Inferior parietal cortex (tissue), 1 donor: ENCODE measurements at regions not wholly inside any gene's neighbourhood (a gene's known extent, or its start where the extent isn't known, plus 50 kb on each side); places are given as distances from the start of the nearest gene placed in this dataset.

Experiments used
- DNase-seq: peaks from one replicate; pipeline ENCODE4 v3.0.0-alpha.2; 2016; ENCODE audit errors: extremely low spot score

DNA sequence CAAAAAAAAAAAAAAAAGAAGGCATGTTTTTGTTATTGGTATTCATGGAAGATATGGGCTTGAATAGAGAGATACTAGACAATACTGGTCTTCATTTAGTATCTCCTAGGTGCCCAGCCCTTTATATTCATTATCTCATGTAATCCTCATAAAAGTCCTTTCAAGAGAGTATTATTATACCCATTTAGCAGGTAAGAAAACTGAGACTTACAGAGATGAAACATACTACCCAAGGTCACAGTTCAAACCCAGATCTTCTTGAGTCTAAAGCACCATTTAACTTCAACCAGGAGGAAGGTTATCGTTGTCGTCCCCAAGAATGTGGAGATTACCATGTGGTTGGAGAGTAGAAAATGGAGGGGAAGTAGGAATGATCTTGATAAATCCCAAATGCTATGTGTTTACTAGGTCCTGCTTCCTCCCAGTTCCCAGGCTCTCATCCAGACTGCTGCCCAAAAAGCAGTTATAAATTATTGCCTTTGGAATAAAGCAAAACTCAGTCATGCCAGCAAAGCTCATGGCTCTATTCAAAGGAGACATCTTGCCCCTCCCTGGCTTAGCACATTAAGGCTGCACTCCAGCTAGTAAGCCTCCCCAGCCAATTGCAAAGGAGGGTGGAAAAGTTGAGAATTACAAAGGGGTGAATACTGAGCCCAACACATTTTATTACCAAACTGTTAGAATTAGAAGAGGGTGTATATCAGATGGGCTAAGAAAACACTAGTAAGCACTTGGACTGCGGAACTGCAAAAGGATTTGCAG, 163.9 kb downstream of the PIK3R1 start:
- DNase-seq = no peak

DNA sequence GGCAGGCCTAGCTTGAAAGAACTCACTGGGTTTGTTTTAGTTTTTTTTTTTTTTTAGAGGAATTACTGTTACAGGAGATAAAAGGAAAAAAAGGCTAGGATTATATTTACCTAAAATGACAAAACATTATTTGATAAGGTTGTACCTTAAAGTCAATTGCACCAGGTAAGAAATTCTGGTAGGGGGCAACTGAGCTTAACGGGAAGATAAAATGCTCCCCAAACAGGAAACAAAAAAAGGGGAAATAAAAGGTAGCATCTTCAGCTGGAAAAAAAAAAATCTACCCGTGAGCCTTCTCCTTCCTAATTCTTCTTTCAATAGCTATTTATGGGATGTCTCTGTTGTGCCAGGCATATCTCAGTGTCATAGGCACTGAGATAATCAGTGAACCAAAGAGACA, 164.5 kb downstream of the PIK3R1 start:
- no peak for DNase-seq

DNA sequence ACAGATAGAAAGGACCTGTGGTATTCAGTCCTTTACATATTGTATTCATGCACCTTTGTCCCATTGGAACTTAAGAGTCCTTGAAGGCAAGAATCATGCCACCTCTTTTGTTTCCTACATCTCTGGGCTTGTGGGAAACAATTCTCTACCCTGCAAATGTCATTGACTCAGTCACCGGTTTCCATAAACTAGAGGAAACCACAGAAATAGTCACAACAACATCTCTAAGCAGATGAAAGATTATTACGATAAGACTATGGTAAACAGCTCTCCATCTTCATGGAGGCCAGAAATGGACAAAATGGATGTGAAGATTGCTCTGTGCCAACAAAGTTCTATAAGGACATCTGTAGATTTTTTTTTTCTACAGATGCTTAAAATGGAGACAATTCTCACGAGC, 165.5 kb downstream of the PIK3R1 start:
- DNase-seq = no peak

DNA sequence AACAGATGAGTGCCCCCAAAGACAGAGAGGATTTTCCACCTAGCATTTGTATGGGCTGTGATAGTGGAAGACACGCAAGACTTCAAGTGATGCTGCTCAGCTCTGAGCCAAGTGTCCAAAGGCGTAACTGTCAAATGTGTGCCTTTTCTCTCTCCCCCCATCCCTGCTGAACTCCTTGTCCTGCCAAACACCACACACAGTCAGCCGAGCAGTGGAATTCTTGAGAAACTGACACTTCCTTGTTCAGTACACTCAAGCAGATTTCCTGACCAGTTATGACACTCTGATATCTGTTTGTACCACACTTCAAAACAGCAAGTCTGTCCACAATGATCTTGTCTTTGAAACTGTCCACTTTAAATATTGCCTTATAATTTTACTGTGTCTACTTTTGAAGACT, 166.4 kb downstream of the PIK3R1 start:
- DNase-seq = no peak

DNA sequence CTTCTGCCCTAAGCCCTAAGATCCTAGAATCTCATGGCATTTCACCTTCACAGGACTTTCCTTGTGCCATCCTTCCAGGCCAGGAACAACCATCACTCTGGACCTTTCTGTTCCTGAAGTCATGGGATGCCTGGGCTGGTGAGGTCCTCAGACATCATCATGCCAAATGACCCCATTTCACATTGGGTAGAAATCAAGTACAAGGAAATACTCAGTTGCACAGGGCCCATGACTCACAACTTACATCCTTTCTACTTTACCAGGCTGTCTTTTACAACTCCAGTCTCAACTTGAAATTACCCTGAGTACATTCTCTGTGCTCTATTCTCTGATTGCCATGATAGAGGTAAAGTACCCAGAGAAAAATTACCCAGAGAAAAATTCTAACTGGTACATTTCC, 167.1 kb downstream of the PIK3R1 start:
- DNase-seq = no peak

DNA sequence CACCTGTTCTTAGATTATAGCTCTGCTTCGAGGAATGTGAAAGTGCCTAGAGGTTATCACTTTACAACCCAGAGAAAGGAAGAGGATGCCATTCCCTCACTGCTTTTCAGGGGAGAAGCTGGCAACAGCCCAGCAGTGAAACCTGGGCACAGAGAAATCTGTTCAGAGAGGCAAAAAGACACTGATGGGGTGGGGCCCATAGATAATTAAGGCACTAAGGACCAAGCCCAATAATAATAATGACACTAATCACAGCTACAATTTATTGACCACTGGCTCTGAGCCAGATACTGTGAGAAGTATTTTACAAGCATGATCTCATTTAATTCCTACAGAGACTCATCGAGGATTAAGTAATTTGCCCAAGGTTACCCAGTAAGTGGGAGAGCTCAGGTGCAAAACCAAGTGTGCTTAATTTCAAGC, 168.3 kb downstream of the PIK3R1 start:
- DNase-seq = no peak

DNA sequence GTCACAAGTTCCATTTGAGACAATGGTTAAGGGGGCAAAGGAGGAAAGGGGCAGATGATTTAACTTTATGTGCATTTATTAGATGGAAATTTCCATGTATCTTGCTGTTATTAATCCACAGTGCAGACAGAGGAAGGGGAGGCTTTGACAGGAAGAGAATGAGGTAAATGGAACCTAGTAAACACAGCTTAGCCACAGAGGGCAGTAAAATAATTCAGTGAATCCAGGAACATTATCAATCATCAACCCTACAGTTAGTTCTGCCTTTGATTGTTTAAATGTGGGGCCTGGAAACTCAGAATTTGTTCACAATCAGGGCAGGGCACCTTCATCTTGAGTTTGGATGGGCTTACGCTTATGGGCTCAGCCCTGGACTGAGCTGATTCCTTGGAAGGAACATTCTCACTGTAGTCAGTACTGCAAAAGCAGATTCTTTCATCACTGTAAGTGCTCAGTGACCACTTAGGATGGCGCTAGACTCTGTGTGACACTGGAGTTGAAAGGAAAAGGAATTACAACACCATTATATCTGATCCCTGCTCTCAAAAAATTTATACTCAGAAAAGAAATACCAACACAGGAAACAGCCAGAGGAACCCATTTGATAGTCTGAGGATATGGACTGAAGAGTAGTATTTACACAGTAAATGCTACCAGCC, 169.5 kb downstream of the PIK3R1 start:
- DNase-seq = no peak

DNA sequence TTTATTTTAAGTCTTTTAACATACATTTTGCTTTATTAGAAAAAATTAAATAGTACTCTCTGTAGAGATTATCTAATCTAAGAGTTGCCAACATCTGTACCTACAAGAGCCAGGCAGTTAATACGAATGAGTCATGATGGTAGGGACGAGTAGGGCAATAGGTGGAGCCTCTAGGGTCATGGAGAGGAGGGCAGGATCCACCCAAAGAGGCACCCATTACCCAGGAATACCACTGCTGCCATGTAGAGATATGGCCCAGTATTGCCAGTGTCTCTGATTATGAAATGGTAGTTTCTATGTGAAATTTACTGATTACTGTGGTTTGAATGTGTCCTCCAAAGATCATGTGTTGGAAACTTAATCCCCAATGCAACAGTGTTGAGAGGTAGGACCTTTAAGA, 170.4 kb downstream of the PIK3R1 start:
- no peak for DNase-seq

DNA sequence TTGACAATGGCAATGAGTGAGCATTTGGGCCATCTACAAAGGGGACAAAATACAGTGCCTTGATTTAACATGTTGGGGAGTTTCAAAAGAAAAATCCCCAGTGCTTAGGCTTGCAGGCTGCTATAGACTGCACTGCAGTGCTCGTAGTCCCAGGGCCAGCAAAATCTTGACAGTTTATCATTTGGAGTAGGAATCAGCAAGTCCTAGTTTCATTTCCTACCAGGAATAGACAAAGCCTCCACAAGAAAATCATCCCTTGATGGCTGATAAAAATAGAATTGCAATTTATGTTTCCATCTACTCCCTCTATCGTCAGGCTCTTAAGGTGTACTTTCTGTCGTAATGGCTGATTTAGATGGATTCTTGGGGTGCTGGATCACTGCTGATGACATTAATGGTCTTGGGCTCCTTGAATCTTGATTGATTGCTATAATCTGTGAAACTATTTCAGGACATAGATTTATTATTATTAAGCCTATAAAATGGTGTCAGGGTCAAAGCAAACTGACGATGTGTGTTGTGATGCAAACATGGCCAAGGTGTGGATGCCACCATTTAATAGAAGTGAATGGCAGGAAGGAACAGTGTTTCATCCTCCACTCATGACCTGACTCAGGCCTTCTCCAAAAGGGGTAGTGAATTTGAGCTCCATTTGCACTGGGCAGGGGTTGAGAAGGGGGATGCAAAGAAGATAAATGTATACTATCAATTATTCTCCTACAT, 171.7 kb downstream of the PIK3R1 start:
- DNase-seq = no peak

DNA sequence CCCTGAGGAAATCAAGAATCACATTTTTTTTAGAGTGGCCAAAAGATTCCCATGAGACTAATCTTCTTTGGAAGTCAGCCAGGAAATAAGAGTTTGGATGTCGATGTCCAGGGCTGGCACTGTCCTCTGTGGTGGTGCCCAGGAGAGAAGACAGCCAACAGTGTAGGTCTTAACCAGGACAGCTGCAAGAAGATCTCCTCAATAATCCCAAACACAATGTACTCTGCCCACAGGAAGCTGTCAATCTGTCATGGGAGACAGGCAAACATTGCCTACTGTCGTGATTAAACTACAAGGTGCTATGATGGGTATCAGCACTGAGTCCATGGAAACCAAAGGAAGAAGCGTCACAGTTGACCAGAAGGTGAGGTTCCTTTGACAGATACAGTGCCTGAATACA, 174.1 kb downstream of the PIK3R1 start:
- no peak for DNase-seq

DNA sequence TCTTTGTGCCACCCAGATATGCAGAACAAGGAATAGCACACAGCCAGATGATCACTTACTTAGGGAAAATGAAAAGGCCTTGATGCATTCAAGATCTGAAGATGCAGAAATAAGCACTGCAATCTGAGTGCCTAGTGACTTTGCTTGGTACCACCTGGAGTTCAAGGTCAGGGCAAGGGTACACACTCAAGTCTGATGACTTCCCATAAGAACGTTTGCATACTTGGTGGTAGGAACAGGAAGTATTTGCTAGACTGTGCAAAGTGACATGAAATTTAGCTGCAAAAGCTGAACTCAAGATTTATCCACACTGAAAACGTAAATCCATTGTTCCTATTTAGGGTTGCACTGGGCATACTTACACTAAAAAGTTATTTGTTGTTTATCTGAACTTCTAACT, 177.1 kb downstream of the PIK3R1 start:
- no peak for DNase-seq

DNA sequence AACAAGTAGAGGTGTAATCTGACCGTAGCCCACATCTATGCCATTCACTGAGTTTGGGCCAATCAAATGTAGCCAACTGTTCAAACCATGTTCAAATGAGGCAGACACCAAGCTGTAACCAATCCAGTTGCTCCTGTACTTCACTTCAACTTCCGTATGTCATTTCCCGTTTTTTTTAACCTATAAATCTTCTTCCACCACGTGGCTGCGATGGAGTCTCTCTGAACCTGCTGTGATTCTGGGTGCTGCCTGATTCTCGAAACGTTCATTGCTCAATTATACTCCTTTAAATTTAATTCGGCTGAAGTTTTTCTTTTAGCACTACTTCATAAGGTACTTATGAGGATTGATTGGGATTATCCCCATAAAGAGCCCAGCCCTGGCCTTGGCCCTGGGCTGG, 179.7 kb downstream of the PIK3R1 start:
- DNase-seq = no peak

DNA sequence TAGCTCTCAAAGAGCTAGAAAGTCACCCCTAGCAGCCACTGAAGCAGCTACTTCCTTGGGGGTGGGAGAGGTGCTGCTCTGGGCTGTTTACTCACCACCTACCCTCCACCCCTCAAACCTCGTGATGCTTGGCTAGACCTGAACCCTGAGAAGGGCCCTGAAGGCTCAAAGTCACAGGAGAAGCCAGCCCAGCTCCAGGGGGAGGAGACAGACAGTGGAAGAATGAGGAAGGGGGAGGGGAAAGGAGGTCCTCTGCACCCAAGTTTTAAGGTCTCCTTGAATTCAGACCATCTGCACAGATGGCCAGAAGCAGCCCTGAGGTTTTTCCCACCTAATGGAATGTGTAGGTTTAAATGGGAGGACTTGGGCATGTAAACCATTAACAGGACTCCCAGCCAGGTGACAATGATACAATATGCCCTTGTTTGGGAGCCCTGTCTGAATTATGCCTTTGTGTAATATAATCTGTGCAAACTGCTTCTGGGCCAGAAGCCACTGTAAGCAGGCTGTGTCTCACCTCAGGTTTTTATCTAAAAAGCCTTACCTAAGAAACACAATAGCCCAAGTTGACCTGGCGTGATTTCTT, 180.5 kb downstream of the PIK3R1 start:
- no peak for DNase-seq

DNA sequence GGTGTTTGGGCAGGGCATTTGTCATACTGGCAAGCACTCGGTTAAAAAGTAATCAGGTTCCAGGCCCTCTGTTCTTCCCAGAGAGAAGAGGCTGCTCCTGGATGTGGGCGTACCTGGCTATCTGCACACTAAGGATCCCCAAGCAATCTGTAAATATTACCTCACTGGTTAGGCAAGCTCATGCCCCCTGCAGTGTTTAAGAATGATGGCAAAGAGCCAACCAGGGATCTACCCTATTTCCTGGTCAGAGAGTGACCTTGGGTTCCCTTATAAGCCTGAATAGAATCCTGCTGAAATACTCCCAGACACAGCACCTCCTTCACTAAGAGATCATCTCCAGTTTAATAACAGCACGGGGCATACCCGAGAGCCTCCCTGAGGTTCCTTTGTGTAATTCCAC, 181.2 kb downstream of the PIK3R1 start:
- no peak for DNase-seq

DNA sequence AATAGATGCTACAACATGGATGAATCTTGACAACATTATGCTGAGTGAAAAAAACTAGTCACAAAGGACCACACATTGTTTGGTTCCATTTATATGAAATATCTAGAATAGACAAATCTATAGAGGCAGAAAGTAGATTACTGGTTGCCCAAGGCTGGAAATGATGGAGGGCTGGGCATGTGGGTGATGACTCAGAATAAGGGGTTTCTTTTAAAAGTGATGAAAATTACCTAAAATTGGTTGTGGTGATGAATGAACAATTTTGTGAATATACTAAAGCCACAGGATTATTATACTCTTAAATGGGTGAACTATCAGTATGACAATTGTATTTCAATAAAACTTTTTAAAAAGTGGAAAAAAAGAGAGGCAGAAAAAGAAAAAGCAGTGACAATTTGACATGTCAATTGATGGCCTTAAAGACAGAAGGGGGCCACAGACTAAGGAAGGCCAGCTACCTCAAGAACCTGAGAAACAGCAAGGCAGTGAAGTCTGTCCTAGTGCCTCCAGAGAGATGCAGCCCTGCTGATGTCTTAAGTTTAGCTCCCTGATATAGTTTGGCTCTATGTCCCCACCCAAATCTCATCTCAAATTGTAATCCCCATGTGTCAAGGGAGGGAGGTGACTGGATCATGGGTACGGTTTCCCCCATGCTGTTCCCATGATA, 182.7 kb downstream of the PIK3R1 start:
- no peak for DNase-seq

DNA sequence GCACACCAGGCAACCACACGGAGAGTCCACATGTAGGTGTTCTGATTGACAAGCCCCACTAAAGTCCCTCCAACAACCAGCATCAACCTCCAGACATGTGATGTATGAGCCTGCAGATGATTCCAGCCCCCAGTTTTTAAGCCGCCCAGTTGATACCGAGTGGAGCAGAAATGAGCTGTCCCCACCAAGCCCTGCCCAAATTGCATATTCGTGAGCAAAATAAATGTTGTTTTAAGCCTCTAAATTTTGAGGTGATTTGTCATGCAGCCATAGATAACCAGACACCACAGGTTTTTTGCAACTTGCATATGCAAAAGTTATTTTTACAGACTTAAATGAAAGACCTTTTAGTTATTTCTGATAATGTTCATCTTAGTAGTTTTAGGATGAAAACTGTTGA, 187.7 kb downstream of the PIK3R1 start:
- no peak for DNase-seq

DNA sequence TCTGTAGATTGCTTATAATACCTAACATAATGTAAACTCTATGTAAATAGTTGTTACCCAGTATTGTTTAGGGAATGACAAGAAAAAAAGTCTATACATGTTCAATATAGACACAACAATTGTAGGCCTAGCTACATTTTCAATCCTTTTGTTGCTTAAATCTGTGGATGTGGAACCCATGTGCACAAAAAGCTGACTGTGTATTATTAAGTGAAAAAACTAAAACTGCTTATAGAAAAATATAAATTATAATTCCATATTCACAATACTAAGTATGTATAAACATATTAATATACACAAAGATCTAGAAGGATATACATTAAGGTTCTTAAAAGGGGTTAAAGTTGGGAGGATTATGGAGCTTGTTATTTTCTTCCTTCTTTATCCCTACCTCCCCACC, 188.7 kb downstream of the PIK3R1 start:
- no peak for DNase-seq

DNA sequence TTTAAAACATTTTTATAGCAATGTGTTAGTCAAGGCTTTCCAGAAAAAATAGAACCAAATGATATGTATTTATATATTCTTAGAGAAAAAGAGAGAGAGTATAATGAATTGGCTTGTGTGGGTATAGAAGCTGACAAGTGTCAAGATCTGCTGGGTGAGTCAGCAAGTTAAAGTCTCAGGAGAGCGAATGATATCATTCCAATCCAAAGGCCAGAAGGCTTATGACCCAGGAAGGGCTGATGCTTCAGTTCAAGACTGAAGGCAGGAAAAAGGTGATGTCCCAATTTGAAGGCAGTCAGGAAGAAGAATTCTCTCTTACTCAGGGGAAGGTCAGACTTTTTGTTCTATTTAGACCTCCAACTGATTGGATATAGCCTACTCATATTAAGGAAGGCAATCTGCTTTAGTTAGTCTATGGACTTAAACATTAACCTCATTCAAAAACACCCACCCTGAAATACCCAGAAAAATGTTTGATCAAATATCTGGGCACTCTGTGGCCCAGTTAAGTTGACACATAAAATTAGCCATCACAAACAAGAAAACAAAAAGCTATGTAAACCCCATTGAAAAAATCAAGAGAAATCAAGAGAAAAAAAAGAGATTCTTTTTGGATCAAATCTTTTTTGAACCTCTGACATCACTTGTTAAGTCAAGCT, 189.6 kb downstream of the PIK3R1 start:
- DNase-seq = no peak

DNA sequence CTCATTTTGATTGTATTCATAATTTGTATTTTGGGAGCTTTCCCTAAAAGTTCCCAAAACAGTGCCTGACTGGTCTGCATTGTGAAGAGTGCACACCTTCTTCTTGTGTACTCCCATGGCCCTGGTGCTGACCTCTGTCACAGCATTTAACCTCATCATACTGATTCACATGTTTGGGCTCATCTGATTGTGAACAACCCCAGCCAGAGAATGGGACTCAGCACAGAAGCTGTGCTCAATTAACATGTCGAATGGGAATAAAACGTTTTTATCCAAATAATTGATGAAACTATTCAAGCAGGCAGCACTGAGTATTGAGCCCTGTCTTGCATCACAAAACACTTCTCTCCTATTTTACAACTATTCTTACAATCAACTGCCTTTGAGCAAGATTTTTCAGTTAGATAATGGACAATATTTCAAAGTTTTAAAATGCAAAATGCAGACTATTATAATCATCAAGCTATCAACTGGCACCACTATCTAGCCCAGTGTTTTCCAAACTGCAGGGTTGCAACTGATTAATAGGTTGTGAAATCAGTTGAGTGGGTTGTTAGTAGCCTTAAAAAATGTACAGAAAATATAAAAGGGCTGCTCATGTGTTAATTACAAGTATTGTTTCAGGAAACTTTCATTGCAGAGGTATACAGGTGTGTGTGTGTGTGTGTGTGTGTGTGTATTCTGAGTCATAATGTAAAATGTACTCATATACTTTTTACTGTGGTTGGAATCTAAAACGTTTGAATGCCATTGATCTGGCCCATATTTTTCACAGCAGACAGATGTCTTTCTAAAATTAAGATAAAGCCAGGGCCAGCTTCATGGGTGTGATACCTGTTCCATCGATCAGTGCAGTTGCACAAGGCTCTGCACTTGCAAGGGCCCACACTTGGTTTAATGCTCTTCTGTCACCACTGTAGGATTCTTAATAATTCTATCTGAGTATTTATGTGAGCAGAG, 190.5 kb downstream of the PIK3R1 start:
- DNase-seq = no peak

DNA sequence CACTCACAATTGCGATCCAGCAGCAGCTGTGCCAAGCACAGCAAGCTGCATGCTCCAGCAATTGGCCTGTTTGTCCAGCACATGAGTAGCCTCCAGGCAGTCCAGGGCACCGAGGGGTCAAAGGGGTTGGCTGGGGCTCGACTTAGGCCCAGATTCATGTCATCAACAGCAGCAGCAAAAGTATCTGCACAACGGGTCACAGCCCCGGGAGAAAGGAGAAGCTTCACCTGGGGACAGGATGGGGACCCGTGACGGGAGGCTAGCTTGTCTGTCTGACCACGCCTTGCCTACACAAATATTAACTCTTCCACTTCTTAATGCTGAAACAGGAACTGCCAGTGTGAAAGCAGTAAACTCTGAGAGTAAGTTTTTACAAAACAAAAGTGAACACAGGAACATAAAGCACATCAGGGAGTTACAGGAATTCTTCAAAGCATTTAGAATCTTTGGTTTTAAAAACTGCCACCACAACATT, 191.2 kb downstream of the PIK3R1 start:
- DNase-seq = no peak
